ENCODE measurements at regions not wholly inside any gene's neighbourhood (a gene's known extent, or its start where the extent isn't known, plus 50 kb on each side); places are given as distances from the start of the nearest gene placed in this dataset.
"Not testable (repeated sequence)": the region's sequence is repeated elsewhere in the genome, so short reads cannot be mapped to it uniquely, and the experiment has no call there.

DNA sequence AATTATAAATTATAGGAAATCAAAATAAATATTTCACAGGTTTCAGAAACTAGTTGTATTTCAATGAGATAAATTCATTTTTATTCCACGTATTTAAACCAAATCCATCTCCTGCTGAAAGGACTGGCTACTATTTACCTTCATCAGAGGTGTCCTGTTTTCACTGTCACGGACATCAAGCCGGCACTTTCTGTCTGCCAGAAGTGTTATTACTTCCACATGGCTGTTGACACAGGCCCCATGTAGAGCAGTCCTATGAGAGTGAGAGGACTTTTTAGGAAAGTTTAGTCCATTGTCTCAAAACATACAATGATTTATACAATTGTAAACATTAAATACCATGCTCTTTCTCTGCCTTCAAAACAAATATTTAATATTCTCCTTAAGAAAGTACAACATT lies 100.4 kb upstream of the ACBD5 start:
- no peak for DNase-seq

DNA sequence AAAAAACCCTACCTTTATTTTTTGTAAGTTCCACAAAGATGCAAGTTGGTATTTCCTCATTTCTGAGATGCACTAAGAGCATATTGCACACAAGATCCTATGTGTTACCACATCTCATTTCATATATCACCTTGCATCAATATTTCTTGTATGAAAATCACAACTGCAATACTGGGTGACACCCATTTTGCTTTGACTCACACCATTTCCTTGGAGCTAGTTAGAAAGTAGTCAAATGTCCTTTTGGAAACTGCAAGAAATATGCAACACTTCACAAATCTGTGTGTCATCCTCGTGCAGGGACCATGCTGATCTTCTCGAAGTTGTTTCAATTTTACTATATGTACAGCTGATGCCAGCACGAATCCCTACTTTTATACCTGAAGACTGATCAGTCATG lies 94.6 kb upstream of the ACBD5 start:
- not testable (repeated sequence) for DNase-seq

DNA sequence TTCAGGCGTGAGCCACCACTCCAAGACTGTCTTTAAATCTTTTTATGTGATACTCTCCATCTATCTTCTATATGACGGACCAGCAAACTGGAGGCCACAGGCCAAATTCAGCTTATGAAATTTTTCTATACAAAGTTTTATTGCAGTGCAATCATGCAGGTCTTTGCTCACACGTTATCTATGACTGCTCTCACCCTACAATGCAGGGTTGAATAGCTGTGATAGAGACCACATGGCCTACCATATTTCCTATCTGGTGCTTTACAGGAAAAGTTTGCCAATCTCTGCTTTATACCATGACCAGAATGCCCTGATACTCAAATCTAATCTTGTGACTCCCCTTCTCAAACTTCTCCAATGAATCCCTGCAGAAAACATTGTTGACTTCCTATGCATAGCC lies 89.5 kb upstream of the ACBD5 start:
- no peak for DNase-seq

DNA sequence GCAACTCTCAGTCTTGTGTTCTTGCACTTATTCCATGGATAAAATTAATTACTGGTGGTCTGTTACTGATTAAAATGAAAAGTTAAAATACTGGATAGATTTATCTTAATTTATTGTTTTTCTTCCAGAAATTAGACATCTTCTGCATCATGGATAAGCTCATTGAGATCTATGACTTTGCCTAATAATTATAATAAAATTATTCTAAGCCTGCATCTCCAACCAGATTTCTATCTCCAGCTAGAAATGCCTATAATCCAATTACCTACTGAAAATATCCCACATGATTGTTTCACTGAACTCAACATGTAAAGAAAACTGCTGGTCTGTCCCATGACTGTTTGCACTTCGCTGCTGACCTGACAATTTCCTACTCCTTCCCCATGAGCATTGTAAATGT lies 88.3 kb upstream of the ACBD5 start:
- no peak for DNase-seq

DNA sequence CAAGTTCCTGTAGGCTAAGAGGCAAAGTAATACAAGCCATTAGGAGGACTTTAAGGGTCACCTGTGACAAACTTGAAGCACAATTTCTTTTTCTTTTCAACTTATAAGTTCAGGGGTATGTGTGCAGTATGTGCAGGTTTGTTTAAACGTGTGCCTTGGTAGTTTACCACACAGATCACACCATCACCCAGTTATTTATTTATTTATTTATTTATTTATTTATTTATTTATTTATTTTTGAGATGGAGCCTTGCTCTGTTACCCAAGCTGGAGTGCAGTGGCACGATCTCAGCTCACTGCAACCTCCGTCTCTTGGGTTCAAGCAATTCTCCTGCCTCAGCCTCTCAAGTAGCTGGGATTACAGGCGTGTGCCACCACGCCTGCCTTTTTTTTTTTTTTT lies 86.2 kb upstream of the ACBD5 start:
- DNase-seq, result not testable (repeated sequence)

DNA sequence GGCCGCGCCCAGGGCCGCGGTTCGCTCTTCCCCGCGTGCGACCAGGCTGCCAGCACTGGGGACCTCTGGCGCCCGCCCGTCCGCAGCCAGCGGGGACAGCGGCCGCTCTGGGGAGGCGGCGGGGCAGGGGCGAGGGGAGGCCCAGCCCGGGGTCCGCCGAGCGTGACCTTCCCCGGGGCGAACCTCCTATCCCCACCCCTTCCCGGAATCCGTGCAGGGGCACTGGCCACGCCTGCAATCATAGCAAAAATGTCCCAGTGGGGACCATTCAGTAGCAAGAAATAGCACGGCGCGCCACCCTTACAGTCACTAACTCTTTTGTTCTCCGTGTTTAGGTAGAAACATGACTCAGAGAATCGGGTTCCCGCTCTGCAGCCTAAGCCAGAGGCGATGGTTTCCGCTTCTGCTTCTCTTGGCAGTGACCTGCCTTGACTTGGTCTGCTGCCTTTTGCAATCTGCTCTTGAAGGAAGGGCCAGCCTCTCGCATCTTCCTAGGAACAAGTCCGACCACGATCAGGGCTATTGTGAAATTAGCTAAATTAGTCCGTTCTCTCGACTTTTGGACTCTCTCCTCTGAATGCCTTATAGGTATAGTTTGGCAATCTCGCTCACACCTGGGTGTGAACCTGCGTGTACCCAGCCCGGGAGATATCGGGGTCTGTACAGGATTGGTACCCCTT lies 79.3 kb upstream of the ACBD5 start:
- peak; percentile 5 to 9 for DNase-seq

DNA sequence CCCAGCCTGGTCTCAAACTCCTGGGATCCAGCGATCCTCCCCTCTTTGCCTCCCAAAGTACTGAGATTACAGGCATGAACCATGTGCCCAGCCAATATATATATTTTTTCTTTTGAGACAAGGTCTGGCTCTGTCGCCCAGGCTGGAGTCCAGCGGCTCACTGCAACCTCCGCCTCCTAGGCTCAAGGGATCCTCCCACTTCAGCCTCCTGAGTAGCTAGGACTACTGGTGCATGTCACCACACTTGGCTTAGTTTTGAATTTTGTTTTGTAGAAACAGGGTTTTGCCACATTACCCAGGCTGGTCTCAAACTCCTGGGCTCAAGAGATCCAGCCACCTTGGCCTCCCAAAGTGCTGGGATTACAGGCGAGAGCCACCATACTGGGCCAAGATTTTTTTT lies 78.5 kb upstream of the ACBD5 start:
- DNase-seq, result not testable (repeated sequence)

DNA sequence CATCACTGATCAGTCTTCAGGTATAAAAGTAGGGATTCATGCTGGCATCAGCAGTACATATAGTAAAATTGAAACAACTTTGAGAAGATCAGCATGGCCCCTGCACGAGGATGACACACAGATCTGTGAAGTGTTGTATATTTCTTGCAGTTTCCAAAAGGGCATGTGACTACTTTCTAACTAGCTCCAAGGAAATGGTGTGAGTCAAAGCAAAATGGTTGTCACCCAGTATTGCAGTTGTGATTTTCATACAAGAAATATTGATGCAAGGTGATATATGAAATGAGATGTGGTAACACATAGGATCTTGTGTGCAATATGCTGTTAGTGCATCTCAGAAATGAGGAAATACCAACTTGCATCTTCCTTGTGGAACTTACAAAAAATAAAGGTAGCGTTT lies 74.5 kb upstream of the ACBD5 start:
- DNase-seq, result not testable (repeated sequence)

DNA sequence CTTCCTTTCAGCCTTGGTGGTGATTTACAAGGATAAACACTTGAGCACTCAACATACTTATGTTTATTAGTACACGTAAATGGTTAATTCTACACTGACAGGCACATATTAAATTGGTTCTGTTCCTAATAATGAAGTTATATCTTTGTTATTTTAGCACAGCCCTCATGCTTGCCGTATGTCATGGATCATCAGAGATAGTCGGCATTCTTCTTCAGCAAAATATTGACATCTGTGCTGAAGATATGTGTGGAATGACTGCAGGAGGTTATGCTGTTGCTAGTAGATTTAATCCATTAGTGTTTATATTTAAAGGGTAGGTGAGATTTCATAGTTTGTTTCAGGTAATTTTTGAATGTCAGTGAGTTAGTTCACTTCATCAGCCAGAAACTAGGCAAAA lies 73.0 kb upstream of the ACBD5 start:
- not testable (repeated sequence) for DNase-seq

DNA sequence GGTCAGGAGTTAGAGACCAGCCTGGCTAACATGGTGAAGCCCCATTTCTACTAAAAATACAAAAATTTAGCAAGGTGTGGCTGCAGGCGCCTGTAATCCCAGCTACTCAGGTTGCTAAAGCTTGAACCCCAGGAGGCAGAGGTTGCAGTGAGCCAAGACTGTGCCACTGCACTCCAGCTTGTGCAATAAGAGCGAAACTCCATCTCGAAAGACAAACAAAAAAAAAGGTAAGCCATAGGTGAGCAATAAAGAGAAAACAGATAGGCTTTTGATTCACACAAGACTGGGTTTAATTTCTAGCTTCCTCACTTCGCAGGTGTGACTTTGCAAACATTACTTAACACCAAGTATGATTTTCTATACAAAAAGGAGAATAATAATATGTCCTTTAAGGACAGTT lies 72.3 kb upstream of the ACBD5 start:
- DNase-seq, result no peak

DNA sequence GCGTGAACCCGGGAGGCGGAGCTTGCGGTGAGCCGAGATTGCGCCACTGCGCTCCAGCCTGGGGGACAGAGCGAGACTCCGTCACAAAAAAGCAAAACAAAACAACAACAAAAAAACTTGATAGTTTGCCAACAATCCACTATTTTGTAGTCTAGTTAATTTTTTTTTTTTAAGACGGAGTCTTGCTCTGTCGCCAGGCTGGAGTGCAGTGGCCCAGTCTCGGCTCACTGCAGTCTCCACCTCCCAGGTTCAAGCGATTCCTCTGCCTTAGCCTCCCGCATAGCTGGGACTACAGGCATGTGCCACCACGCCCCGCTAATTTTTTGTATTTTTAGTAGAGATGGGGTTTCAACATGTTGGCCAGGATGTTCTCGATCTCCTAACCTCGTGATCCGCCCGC lies 71.2 kb upstream of the ACBD5 start:
- DNase-seq, result not testable (repeated sequence)

DNA sequence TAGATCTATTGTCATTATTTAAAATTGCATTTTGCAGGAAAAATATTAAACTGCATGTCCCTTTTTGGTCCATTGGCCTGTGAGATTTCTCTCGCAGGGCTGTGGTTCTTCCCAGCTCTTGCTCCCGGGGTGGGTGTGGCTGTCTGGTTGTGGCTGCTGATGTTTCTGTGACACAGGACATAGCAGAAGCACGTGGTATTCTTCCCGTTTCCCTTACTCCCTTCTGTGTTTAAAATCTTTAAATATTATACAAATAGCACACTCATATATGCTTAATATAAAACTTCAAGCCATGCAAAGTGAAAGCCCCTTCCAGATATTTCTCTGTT lies 57.9 kb upstream of the ACBD5 start:
- DNase-seq, result not testable (repeated sequence)

DNA sequence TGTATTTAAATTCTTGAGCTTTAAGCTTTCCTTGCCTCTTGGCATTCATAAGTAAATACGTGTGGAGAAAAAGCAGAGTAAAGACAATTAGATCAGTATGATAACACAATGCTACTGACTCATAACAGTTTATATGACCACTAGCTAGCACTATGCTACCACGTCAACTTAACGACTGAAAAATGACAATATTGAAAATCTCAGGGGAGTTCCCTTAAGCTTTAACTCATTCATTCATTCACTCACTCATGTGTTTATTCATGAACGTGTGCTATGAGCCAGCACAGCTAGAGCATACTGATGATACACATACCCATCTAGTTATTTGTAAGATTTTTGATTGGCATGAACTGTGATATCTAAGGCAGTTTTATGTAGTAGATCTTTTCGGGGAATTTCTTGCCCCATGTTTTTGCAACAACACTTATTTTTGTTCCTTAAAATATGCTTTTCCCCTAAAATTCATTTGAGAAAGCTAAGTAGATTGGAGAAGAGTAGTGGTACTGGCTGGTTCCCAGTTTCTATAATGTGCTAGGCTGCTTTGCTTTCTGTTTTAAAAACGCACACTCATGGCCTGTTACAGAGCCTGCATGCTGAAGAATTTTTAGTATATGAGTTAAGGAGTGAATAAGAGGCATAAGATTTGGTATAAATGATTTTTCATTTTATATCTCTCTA lies 57.4 kb upstream of the ACBD5 start:
- DNase-seq, result no peak

DNA sequence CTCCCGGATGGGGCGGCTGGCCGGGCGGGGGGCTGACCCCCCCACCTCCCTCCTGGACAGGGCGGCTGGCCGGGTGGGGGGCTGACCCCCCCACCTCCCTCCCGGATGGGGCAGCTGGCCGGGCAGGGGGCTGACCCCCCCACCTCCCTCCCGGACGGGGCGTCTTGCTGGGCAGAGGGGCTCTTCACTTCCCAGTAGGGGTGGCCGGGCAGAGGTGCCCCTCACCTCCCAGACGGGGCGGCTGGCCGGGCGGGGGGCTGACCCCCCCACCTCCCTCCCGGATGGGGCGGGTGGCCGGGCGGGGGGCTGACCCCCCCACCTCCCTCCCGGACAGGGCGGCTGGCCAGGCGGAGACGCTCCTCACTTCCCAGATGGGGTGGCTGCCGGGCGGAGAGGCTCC lies 55.7 kb upstream of the ACBD5 start:
- DNase-seq, result not testable (repeated sequence)

DNA sequence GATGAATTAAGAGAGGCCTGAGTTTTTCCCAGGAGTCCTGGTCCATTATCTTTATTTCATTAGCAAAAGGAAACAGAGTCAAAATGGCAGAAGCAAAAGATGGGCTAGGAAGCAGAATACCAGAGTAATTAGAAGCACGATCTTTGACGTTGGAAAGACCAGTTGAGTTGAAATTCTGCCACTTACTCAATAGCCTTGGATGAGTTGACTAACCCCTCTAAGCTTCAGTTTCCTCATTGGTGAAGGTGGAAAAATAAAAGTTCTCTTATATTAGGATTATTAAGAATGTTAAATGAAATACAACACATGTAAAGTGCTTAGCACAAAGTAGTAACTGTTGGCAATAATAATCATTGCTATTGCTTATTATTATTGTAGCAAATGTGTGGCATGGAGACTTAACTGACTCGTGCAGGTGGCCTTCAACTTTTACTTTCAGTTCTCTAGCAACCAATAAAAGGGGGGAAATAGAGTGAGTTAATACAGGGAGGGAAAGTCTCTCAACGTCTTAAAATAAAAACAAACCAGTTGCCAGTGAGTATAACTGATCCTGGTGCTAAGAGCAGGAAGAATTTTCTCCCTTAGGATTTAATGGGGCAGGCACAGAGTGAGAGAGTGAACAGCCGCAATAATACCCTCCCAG lies 50.8 kb upstream of the ACBD5 start:
- not testable (repeated sequence) for DNase-seq
